ENCODE measurements at regions not wholly inside any gene's neighbourhood (a gene's known extent, or its start where the extent isn't known, plus 50 kb on each side); places are given as distances from the start of the nearest gene placed in this dataset.

DNA sequence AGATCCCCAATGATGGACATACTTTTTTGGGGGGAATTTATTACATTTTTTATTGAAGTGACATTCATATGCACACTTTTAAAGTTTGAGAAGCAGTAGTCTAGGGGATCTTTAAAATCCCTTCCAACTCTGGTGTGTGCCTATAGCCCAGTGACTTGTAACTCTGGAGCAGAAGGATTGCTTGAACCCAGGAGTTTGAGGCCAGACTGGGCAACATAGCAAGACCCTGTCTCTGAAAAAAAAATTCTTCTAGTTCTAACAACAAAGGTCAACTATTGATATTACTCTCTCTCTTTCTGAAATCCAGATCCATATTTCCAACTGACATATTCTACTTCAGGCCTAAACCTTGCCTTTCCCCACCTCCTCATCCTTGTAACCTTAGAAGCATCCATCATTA is 148.2 kb upstream of the SPRY4 start:
- TF ChIP-seq SIN3A (IDR thresholded peaks at IDR 0.05; ENCODE audit: low read depth, low read length) (no peak), POLR2A (IDR thresholded peaks at IDR 0.05; ENCODE audit: low read depth, low read length) (no peak), POLR2AphosphoS5 (IDR thresholded peaks at IDR 0.05; ENCODE audit: low read length) (no peak), RFX5 (IDR thresholded peaks at IDR 0.05; ENCODE audit: low read depth, low read length) (no peak)
- TF ChIP-seq, protein P1, sequence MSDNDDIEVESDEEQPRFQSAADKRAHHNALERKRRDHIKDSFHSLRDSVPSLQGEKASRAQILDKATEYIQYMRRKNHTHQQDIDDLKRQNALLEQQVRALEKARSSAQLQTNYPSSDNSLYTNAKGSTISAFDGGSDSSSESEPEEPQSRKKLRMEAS (IDR thresholded peaks at IDR 0.05; ENCODE audit: low read depth, low read length) = no peak
- TF ChIP-seq, protein P2, sequence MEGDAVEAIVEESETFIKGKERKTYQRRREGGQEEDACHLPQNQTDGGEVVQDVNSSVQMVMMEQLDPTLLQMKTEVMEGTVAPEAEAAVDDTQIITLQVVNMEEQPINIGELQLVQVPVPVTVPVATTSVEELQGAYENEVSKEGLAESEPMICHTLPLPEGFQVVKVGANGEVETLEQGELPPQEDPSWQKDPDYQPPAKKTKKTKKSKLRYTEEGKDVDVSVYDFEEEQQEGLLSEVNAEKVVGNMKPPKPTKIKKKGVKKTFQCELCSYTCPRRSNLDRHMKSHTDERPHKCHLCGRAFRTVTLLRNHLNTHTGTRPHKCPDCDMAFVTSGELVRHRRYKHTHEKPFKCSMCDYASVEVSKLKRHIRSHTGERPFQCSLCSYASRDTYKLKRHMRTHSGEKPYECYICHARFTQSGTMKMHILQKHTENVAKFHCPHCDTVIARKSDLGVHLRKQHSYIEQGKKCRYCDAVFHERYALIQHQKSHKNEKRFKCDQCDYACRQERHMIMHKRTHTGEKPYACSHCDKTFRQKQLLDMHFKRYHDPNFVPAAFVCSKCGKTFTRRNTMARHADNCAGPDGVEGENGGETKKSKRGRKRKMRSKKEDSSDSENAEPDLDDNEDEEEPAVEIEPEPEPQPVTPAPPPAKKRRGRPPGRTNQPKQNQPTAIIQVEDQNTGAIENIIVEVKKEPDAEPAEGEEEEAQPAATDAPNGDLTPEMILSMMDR (IDR thresholded peaks at IDR 0.05 in 2 of 3, conservative IDR thresholded peaks at IDR 0.05 in 1 of 3; ENCODE audit: control insufficient read depth in 2 of 3, extremely low read depth in 1 of 3, insufficient read depth in 1 of 3, low read depth in 3 of 3, low read length in 3 of 3) = no peak
- TF ChIP-seq, protein P3, sequence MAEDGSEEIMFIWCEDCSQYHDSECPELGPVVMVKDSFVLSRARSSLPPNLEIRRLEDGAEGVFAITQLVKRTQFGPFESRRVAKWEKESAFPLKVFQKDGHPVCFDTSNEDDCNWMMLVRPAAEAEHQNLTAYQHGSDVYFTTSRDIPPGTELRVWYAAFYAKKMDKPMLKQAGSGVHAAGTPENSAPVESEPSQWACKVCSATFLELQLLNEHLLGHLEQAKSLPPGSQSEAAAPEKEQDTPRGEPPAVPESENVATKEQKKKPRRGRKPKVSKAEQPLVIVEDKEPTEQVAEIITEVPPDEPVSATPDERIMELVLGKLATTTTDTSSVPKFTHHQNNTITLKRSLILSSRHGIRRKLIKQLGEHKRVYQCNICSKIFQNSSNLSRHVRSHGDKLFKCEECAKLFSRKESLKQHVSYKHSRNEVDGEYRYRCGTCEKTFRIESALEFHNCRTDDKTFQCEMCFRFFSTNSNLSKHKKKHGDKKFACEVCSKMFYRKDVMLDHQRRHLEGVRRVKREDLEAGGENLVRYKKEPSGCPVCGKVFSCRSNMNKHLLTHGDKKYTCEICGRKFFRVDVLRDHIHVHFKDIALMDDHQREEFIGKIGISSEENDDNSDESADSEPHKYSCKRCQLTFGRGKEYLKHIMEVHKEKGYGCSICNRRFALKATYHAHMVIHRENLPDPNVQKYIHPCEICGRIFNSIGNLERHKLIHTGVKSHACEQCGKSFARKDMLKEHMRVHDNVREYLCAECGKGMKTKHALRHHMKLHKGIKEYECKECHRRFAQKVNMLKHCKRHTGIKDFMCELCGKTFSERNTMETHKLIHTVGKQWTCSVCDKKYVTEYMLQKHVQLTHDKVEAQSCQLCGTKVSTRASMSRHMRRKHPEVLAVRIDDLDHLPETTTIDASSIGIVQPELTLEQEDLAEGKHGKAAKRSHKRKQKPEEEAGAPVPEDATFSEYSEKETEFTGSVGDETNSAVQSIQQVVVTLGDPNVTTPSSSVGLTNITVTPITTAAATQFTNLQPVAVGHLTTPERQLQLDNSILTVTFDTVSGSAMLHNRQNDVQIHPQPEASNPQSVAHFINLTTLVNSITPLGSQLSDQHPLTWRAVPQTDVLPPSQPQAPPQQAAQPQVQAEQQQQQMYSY (CRISPR knock-in tag; IDR thresholded peaks at IDR 0.05) = no peak

Measured in GM12878 (cell line).